Panc1 (cell line): ENCODE measurements at regions not wholly inside any gene's neighbourhood (a gene's known extent, or its start where the extent isn't known, plus 50 kb on each side); places are given as distances from the start of the nearest gene placed in this dataset.

Experiments used
- CTCF ChIP-seq: fragments of 450-650 bp; IDR thresholded peaks from 2 replicates; pipeline ENCODE4 v1.5.1; 2017; ENCODE audit warnings: mild to moderate bottlenecking
- SIN3A ChIP-seq: IDR thresholded peaks from 2 replicates; pipeline ENCODE4 v1.6.1; 2012; ENCODE audit warnings: low read depth, mild to moderate bottlenecking, low read length, moderate library complexity, borderline replicate concordance; ENCODE audit not compliant: insufficient read depth

- no peak for TF ChIP-seq CTCF
- TF ChIP-seq SIN3A: no peak
Observed at GRCh38 chr7:69062020-69062765, 536.1 kb upstream of the AUTS2 start.
